22Rv1 (cell line): ENCODE measurements at regions not wholly inside any gene's neighbourhood (a gene's known extent, or its start where the extent isn't known, plus 50 kb on each side); places are given as distances from the start of the nearest gene placed in this dataset.

Experiments used
- CTCF ChIP-seq: fragments of 450-650 bp; IDR thresholded peaks from 2 replicates; pipeline ENCODE4 v1.5.1; 2017; ENCODE audit warnings: mild to moderate bottlenecking
- ZFX ChIP-seq: fragments of 450-650 bp; IDR thresholded peaks from 2 replicates; pipeline ENCODE4 v1.6.1; 2017; ENCODE audit warnings: antibody characterized with exemption, borderline replicate concordance

- no peak for TF ChIP-seq CTCF
- no peak for TF ChIP-seq ZFX
Measured at GRCh38 chr5:174295702-174296436, 250.4 kb downstream of the NSG2 start.
